IPS-18c (cell line): ENCODE measurements at regions not wholly inside any gene's neighbourhood (a gene's known extent, or its start where the extent isn't known, plus 50 kb on each side); places are given as distances from the start of the nearest gene placed in this dataset.

Source experiments
- H3K4me3 ChIP-seq: 2 replicates; pipeline ENCODE4 v1.7.0; 2013; ENCODE audit warnings: low read depth, mild to moderate bottlenecking, low read length, moderate library complexity; ENCODE audit not compliant: insufficient read depth
- H3K9me3 ChIP-seq: one replicate; pipeline ENCODE4 v1.6.1; 2013; ENCODE audit warnings: mild to moderate bottlenecking, low read length, moderate library complexity; ENCODE audit not compliant: control insufficient read depth, insufficient read depth

- Histone ChIP-seq H3K4me3 (no peak overlapping the region), H3K9me3 (no peaks in the 10 kb centered on the region)
Measured at GRCh38 chr18:78021196-78021595, 771.5 kb downstream of the GALR1 start.

GRCh38 chr18:78031589-78031988, 781.9 kb downstream of the GALR1 start:
- Histone ChIP-seq H3K4me3 (no peak overlapping the region), H3K9me3 (no peaks in the 10 kb centered on the region)

DNA sequence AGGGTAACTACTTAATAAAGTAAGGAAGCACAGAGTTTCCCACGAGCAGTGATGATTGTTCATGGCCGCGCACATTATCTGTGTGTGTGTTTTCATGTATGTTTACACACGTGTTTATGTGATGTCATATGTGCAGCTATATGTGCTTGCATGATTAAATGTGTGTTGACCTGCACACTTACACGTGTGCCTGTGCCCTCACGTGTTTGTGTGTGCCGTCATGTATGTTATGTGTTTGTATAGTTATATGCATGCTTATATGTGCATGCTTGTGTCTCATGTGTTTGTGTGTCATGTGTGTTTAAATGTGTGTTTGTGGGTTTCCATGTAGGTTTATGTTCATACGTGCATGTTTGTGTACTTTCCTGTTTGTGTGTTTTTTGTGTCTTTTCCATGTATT, 782.3 kb downstream of the GALR1 start:
- Histone ChIP-seq H3K4me3 (no peak overlapping the region), H3K9me3 (no peaks in the 10 kb centered on the region)

DNA sequence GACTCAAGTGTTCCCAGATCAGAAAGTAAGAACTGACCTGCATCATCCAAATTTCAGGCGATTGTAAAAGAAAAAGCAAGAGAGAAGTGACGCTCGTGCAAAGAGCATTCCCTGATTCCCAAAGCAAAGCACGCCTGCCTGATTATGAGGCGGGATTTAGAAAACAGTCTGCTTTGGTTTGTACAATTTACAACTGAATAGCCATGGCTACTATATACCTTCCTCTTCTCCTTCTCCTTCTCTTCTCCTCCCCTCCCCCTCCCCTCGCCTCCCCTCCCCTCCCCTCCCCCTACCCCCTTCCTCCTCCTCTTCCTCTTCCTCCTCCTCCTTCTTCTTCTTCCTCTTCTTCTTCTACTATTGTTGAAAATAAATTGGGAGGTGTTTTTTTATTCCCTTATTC, 782.9 kb downstream of the GALR1 start:
- H3K4me3 ChIP-seq = no peak overlapping the region
- no peaks in the 10 kb centered on the region for H3K9me3 ChIP-seq

- no peaks in the 10 kb centered on the region for H3K9me3 ChIP-seq
- no peak overlapping the region for H3K4me3 ChIP-seq
Measured at GRCh38 chr18:78034755-78035154, 785.1 kb downstream of the GALR1 start.

GRCh38 chr18:78041218-78041617, 791.6 kb downstream of the GALR1 start:
- H3K4me3 ChIP-seq = no peak overlapping the region
- H3K9me3 ChIP-seq = peaks cover 2% of the 10 kb centered on the region

GRCh38 chr18:78046631-78047030, 797.0 kb downstream of the GALR1 start:
- H3K4me3 ChIP-seq = no peak overlapping the region

DNA sequence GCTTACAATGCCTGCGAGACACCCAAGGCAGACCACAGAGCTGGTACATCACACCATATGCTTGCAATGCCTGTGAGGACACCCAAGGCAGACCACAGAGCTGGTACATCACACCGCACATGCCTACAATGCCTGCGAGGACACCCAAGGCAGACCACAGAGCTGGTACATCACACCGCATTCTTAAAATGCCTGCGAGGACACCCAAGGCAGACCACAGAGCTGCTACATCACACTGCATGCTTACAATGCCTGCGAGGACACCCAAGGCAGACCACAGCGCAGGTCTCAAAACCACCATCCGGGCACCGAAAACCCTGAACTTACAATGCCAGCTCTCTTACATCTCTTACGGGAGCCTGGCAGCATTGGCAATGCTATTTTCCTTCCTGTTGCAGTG, 799.6 kb downstream of the GALR1 start:
- Histone ChIP-seq H3K4me3 (no peak overlapping the region), H3K9me3 (no peaks in the 10 kb centered on the region)

More at GRCh38 chr18:78046631-78047030, 797.0 kb downstream of the GALR1 start:
- H3K9me3 ChIP-seq = peaks cover 2% of the 10 kb centered on the region

DNA sequence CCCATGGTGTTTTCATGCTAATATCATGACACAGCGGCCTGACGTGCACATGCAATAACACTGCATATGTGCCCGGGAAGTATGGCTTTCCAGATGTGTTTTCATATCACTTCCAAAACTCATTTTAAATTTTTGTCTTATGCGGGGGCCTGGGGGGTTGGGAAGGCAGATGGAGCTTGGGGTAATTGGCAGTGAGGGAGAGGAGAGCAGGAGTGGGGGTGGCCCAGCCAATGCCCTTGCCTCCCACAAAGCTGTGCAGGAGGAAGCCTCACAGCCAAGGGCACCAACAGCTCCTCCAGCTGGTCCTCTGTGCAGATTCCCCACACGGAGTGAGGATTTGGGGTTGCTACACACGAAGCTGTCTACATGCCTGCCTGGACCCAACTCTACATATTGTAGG, 805.2 kb downstream of the GALR1 start:
- Histone ChIP-seq H3K9me3 (peaks cover 3% of the 10 kb centered on the region), H3K4me3 (no peak overlapping the region)

- Histone ChIP-seq H3K4me3 (no peak overlapping the region), H3K9me3 (peaks cover 3% of the 10 kb centered on the region)
Measured at GRCh38 chr18:78056011-78056410, 806.4 kb downstream of the GALR1 start.

DNA sequence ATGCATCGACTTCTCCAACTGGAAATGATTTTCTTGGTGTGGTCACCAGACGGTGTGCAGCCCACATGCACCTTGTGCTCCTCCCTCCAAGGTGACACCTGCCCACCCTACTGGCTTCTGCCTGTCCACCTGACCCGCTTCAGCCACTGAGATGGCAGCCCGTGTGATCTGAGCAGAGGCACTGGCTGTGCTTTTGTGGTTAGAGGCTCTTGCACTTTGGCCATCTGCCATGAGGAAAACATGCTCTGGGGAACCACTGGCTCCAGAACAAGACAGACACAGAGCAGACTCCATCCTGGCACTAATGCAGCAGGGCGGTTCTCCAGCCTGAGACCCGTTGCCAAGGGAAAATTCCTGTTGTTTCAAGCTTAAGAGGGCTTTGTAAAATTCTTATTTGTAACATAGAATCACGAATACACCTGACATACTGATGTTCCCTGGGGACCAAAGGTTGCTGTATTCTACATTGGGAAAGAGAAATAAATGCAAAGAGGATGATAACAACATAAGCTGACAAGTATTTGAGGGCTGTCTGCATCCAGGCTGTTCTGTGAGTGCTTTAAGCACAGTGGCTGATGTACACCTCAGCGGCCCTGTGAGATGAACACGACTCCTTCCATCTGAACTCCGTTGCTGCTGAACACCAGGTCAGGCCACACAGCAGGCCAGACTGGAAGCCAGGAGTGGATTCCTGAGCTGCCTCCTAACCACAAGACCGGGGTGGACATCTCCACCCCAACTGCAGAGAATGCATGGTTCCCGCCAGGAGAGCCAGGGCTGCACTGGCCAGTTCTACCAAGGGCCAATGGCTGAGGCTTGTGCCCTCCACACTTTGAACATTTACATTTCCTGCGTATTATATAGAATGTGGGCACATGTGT, 820.4 kb downstream of the GALR1 start:
- Histone ChIP-seq H3K9me3 (no peaks in the 10 kb centered on the region), H3K4me3 (no peak overlapping the region)

DNA sequence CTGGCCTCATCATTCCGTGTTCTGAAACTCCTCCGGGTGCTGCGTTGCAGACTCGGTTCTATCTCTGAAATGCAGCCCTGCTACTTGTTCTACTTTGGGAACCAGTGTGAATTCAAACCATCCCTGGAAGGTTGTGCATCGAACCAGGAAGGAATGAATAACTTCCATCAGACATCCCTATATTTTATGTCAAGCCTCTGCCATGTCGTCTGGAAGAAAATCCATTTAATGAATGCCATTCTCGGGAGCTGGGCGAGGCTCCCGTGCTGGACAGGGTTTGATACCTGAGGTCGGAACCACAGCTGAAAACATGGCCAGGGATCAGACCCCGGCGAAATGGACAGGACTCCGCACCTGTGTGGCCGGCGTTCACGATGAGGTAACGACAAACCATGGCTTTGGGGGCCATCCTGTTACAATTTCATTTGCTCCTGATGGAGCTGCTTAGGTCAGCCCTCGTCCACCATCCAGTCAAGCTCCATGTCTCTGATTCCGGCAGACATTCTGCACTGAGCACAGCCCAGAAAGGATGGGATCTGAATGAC, 821.6 kb downstream of the GALR1 start:
- Histone ChIP-seq H3K4me3 (no peak overlapping the region), H3K9me3 (no peaks in the 10 kb centered on the region)

- Histone ChIP-seq H3K4me3 (no peak overlapping the region), H3K9me3 (no peaks in the 10 kb centered on the region)
Measured at GRCh38 chr18:78071776-78072175, 822.1 kb downstream of the GALR1 start.

DNA sequence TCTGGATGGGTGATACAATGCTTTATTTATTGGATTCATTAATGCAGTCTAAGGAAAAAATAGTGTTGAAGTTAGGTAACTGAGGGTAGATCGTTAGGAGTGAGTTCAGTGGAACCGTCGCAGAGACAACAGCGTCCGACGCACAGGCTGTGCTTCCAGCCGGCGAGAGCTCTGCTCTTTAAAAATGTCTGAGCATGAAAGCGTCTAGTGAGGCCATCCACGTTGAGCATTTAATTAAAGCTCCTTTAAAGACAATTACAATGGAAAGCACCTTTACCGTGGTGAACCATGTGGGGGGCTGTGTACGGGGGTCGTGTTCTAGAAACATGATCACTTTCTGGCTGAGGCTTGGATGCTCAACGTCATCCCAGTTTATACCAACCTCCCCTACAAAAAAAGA, 822.7 kb downstream of the GALR1 start:
- Histone ChIP-seq H3K9me3 (no peaks in the 10 kb centered on the region), H3K4me3 (no peak overlapping the region)

- no peak overlapping the region for H3K4me3 ChIP-seq
- no peaks in the 10 kb centered on the region for H3K9me3 ChIP-seq
Measured at GRCh38 chr18:78073275-78073674, 823.6 kb downstream of the GALR1 start.

GRCh38 chr18:78074400-78075020, 824.9 kb downstream of the GALR1 start:
- Histone ChIP-seq H3K9me3 (no peaks in the 10 kb centered on the region), H3K4me3 (no peak overlapping the region)

GRCh38 chr18:78080081-78080480, 830.4 kb downstream of the GALR1 start:
- Histone ChIP-seq H3K4me3 (no peak overlapping the region), H3K9me3 (no peaks in the 10 kb centered on the region)

- H3K4me3 ChIP-seq = no peak overlapping the region
- H3K9me3 ChIP-seq = no peaks in the 10 kb centered on the region
Measured at GRCh38 chr18:78080761-78081160, 831.1 kb downstream of the GALR1 start.
